GM13976 (cell line): ENCODE measurements at regions not wholly inside any gene's neighbourhood (a gene's known extent, or its start where the extent isn't known, plus 50 kb on each side); places are given as distances from the start of the nearest gene placed in this dataset.
"Not testable (repeated sequence)": the region's sequence is repeated elsewhere in the genome, so short reads cannot be mapped to it uniquely, and the experiment has no call there.

Experiments used
- DNase-seq: peaks from one replicate; pipeline ENCODE4 v3.0.0; 2012; ENCODE audit warnings: low spot score
- CTCF ChIP-seq: IDR thresholded peaks from 2 replicates; pipeline ENCODE4 v1.5.1; 2012; ENCODE audit warnings: borderline replicate concordance, mild to moderate bottlenecking; ENCODE audit not compliant: insufficient read depth; ENCODE audit errors: extremely low read depth, missing control alignments, control extremely low read depth
- in situ Hi-C: fragments of 300-500 bp; cut with MboI; formaldehyde crosslinking; loops from one replicate; pipeline ENCODE4 v1.12.0; 2022; ENCODE audit warnings: low sequenced_read_pairs, mixed read lengths, inconsistent platforms; ENCODE audit not compliant: unreplicated experiment

- peak; percentile 54 for DNase-seq
- in situ Hi-C loops: no loop called here
- TF ChIP-seq CTCF: no peak
Measured at GRCh38 chr20:25984933-25985332, 288.3 kb upstream of the ZNF337 start.

GRCh38 chr20:25982701-25983100, 286.0 kb upstream of the ZNF337 start:
- DNase-seq, in situ Hi-C loops: not testable (repeated sequence)

DNA sequence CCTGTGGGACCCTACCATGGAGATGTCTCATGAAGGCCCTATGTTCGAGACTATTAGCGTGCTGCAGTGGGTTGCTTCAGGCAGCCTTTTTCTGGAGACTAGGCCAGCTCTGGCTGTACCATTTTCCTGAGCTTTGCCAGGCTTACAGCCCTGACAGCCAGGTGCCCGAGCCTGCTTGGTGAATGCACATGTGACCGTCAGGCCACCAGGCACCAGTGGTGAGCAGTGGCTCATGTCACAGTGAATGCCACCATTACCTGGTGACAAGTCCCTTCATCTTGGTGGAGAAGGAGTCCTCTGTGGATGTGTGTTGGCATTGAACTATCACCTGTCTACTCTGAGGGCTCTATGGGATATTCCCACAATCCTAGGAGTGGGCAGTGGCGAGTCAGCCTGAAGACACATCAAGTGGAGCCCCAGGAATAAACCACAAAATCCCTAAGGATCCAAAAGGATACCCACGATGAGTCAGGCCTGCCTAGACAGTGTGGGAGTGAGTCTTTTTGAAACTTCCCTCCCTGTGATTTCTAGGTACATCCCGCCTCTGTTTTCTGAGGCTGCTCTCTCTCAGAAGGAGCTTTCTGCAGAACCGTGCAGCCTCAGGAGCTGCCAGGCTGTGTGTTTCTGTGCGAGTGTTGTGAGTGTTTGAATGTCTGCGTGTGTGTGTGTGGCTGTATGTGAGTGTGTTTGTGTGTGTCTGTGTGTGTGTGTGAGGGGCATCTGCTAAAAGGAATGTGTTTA, 282.0 kb upstream of the ZNF337 start:
- DNase-seq, in situ Hi-C loops: not testable (repeated sequence)

DNA sequence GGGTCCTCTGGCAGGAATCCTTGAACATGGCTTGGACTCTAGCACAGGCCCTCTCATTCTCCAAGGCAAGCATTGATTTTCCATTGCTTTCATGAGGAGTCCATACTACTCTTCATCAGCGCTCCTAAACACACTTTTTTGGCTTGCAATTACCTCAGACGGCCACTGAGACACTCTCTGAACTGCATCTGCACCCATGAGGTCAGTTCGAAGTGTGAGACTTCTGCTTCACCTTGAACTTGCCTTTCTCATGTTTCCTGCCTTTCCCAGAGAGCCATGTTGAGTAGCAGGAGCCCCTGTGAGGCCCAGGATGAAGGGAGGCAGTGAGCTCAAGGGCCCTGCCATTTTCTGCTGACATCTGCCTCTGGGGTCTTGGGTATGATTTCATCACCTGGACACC, 279.2 kb upstream of the ZNF337 start:
- DNase-seq, in situ Hi-C loops: not testable (repeated sequence)

DNA sequence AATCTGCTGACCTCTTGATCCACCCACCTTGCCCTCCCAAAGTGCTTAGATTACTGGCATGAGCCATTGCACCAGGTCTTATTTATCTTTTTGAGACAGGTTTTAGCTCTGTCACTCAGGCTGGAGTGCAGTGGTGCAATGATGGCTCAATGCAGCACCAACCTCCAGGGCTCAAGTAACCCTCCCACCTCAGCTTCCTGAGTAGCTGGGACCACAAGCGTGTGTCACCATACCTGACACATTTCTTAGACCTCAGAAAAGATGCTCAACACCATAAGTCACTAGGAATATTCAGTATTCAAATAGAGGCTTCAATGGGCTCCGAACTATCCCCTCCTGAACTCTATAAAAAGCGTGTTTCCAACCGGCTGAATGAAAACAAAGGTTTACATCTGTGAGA, 268.6 kb upstream of the ZNF337 start:
- DNase-seq, in situ Hi-C loops: not testable (repeated sequence)

- in situ Hi-C loops, DNase-seq: not testable (repeated sequence)
Measured at GRCh38 chr20:25953876-25954275, 257.2 kb upstream of the ZNF337 start.

GRCh38 chr20:25935230-25935629, 238.6 kb upstream of the ZNF337 start:
- DNase-seq, in situ Hi-C loops: not testable (repeated sequence)

GRCh38 chr20:25932806-25933205, 236.2 kb upstream of the ZNF337 start:
- in situ Hi-C loops, DNase-seq: not testable (repeated sequence)

- in situ Hi-C loops, DNase-seq: not testable (repeated sequence)
Measured at GRCh38 chr20:25932170-25932569, 235.5 kb upstream of the ZNF337 start.

DNA sequence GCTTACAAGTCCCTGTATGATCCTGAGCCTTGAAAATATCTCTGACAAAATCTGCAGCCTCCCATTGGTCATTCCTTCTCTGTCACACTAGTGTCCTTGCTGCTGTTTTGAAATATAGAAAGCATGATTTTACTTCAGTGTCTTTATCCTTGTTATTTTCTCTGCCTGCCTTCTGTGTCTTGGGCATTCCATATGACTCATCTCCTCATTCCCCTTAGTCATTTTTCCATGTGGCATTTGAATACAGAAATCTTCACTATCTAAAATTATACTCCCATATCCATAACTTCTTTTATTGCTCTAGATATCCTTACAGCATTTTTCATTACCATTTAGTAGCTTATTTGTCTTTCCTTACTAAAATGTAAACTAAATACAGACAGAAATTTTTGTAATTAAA, 205.7 kb upstream of the ZNF337 start:
- DNase-seq, in situ Hi-C loops: not testable (repeated sequence)

GRCh38 chr20:25898663-25899062, 202.0 kb upstream of the ZNF337 start:
- in situ Hi-C loops, DNase-seq: not testable (repeated sequence)

- in situ Hi-C loops, DNase-seq: not testable (repeated sequence)
Measured at GRCh38 chr20:25879096-25879495, 182.4 kb upstream of the ZNF337 start.

GRCh38 chr20:25868650-25868979, 172.0 kb upstream of the ZNF337 start:
- in situ Hi-C loops: loop anchor here (25.0 kb wide), 2 partner anchors 181 to 581 kb away; partner anchors contain the start of gene ZNF337
- DNase-seq: not testable (repeated sequence)
